Cerebellar cortex (tissue), 1 donor: ENCODE measurements at regions not wholly inside any gene's neighbourhood (a gene's known extent, or its start where the extent isn't known, plus 50 kb on each side); places are given as distances from the start of the nearest gene placed in this dataset.

Experiments
- DNase-seq: peaks from one replicate; pipeline ENCODE4 v3.0.0-alpha.2; 2015; ENCODE audit warnings: low spot score

DNA sequence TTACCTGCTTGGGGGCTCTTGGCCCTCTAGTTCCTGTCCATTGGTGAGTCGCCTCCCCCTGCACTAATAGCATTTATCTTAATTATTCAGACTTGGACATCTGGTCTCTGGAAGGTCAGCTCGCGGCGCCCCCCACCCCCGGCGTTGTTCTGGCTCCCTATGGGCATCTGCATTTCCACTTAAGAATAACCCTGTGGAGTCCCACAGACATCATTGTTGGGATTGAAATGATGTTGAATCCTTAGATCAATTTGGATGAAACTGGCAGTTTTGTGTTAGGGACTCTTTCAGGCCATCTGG lies 313.8 kb upstream of the HS6ST1 start:
- no peak for DNase-seq

GRCh38 chr2:128633501-128633900 lies 314.8 kb upstream of the HS6ST1 start:
- DNase-seq = no peak

GRCh38 chr2:128635361-128635900 lies 316.8 kb upstream of the HS6ST1 start:
- no peak for DNase-seq

DNA sequence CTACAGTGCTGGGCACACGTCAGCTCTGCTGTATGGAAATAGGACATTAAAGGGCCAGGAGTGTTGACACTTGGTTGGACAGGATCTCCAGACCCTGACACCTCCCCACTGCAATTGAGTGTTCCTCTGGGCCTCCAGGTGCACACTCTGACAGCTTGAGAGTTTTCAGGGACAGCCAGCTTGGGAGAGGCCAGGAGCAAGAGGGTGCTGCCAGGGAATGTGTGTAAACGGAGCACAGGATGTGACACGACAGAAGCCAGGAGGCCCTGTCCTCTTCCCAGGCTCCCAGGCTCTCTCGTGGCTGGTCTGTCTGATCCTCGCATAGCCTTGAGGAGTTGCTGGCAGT lies 318.1 kb upstream of the HS6ST1 start:
- DNase-seq = no peak

DNA sequence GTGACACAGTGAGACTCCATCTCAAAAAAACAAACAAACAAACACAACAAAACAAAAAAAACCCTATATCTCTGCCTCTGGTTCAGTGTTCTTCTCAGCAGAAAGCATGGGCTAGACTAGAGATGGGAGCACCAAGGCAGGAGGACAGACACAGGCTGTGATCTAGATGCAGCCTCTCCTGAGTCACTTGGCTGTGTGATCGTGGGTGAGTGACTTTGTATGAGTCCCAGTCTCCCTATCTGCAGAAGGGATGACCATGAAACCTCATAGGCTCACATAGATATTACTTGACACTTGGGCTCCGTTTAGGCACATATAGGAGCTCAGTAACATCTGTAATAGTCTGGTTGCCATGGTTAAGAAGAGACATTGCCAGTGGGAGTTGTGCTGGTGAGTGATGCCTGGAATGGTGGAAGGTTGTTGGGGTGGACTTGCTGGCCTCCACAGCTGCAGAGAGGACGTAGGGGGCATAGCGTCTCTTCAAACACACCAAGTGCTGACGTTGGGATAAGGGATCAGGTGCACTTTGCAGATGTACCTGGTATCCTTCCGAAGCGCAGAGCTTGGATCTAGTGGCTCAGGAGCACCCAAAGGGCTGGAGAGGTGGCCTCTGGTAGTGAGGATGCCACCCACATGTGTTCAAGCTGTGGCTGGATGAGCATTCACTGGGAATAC lies 318.9 kb upstream of the HS6ST1 start:
- no peak for DNase-seq

GRCh38 chr2:128638341-128639119 lies 319.9 kb upstream of the HS6ST1 start:
- DNase-seq = peak; percentile 32

DNA sequence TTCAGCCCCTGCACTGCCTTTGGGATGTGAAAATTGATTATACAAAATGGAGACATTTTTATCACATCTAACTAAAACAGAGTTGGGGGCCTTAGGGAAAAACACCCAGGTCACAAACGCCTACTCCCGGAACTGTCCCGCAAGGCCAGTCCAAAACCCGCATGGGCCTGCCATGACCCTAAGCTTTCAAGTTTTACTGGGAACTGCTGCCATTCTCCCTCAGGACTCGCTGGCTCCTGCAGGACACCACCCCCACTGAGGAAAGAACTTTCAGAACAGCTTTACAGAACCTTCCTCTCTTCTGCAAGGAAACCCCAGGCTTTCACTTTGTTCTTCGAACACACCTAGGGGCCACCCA lies 320.4 kb upstream of the HS6ST1 start:
- no peak for DNase-seq

DNA sequence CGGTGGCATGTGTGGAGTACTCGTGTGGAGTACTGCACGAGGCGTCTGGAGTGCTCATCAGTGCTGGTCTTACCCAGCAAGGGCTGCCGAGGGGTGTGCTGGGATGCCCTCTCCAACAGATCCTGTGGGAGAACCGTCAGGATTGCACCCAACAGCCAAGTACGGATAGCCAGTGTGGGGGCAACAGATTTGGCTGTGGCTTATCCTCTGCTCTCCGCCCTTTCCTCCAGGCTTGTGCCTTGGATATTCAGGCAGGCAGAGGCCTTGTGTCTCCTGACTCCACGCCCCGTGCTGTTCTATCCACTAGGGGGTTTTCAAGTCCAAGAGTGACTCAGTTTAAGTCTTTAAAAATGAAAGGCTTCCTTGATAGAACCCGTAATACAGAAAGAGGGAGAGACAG lies 321.0 kb upstream of the HS6ST1 start:
- no peak for DNase-seq

DNA sequence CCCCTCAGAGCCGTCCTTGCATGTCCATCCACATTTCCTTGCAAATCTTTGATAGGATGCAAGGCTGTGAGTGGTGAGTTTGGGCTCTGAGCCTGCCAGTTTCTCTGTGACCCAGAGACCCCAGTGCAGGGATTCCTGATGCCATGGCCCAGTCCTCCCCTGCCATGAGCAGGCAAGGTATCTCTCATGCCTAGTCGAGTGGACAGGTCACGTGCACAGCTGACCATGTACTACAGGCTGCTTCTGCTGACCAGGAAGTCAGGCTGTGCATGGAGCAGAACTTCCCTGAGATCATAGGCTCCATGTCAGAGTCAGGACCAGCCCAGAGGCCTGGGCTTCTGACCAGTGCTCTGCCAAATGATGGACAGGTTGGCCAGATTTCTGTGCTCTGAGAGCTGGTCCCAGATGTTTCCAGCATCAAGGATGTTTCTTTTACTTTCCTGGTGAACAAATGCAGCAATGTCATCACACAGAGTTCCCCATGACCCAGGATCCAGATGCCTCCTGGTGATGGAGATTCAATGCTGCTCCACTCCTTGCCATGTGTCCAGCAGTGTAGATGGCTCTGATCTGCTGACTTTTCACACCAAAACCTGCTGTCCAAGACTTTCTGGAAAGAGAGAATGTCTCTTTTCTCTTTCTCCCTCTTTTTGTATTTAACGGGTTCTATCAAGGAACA lies 321.6 kb upstream of the HS6ST1 start:
- no peak for DNase-seq

DNA sequence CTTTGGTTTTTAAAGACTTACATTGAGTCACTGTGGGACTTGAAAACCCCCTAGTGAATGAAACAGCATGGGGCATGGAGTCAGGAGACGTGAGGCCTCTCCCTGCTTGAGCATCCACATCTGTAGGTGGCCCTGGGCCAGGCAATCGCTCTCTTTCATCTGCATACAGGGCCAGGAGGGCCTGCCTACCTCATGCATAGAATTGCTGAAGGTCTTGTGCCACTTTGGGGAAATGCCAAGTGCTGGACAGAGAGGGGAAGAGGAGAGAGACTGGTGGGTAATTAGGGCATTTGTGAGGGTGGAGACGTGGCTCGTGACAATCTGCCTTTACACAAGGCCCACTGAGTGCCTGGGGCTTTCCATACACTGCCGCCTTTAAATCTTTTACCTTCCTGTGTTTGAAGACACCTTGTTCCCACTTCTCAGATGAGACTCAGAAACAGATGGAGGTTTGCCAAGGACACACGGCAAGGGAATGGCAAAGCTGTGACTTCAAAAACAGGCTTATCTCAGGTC lies 322.2 kb upstream of the HS6ST1 start:
- DNase-seq = no peak

GRCh38 chr2:128641421-128642080 lies 322.9 kb upstream of the HS6ST1 start:
- DNase-seq = no peak

DNA sequence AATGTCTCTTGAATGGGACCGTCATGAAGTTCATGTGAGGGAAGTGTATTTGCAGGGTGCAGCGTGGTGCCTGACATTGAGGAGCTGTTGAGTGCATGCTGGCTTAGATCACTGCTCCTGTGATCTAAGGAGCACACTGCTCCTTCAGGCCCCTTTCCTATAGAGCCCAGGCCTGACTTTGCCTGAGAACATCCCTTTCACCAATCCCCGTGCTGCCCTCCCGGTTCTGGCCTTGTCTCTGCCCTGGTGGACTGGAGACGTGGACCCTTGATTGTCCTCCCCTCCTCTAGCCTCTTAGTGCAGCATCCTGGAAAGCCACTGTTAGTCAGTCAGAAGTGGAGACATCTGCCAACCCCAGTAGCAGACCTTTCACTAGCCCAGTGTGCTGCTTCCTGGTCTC lies 323.6 kb upstream of the HS6ST1 start:
- DNase-seq = no peak

DNA sequence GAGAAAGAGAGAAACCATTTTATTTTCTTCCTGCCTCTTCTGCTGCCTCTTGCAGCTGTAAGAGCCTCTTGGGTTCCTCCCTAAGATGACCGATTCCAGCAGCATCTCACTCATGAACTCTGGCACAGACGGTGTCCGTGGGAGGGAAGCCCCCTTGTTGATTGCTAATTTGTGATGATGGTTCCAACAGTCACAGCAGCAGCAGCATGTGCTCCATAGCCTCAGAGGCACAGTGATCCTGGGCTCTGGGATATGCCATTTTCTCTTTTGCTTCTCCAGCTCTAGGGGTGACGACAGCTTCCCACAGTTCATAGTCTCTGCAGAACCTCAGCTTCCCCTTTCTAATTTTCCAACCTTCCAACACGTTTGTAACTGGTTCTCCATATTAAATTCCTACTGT lies 324.2 kb upstream of the HS6ST1 start:
- DNase-seq = no peak

GRCh38 chr2:128643221-128644065 lies 324.8 kb upstream of the HS6ST1 start:
- no peak for DNase-seq

GRCh38 chr2:128644156-128644555 lies 325.5 kb upstream of the HS6ST1 start:
- DNase-seq = no peak

GRCh38 chr2:128644718-128645256 lies 326.1 kb upstream of the HS6ST1 start:
- DNase-seq = no peak

GRCh38 chr2:128645631-128646030 lies 327.0 kb upstream of the HS6ST1 start:
- no peak for DNase-seq

DNA sequence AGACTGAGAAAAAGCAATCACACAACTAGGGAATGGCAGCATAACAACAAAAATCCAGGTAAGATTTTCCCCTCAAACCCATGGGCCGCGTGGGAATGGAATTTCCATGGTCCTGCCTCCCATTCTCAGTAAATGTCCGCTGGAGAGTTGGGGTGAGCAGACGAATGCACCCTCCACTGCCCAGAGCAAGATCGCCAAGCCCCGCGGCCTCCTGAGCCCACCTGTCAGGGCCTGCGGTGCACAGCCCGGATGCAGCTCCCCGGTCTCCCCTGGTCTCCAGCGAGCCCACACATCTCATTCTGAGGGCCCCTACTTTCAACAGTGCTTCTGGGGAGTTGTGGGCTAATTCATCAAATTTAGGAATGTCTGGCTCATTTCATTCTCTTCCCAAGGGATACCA lies 327.4 kb upstream of the HS6ST1 start:
- no peak for DNase-seq

DNA sequence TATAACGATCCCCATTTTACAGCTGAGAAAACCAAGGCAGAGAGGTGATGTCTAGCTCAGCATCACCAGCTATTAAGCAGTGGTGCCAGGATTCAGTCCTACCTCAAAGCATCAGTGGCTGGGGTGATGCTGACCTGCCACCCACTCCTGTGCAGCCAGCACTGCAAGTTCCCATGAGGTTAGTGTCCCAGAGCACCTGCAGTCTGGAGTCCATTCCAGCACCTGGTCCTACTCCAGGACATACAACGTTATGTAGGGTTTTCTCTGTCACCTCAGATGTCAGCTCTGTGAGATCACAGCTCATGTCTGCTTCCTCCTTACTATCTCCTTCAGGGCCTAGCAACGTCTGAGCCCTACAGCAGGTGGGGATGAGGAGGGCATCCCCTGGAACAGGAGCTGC lies 328.0 kb upstream of the HS6ST1 start:
- DNase-seq = no peak

DNA sequence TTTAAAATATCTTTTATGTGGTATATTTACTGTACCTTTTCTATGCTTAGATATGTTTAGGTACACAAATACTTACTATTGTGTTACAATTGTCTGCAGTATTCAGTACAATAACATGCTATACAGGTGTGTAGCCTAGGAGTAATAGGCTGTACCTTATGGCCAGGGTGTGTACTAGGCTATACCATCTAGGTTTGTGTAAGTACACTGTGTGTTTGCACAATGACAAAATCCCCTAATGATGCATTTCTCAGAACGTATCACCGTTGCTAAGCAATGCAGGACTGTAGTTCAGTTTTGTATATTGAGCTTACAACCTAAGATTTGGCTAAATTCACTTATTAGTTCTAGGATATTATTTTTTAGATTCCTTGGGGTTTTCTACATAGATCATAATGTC lies 332.3 kb upstream of the HS6ST1 start:
- no peak for DNase-seq

- no peak for DNase-seq
These were observed 335.7 kb upstream of the HS6ST1 start for GRCh38 chr2:128654408-128654807.
